ENCODE measurements at regions not wholly inside any gene's neighbourhood (a gene's known extent, or its start where the extent isn't known, plus 50 kb on each side); places are given as distances from the start of the nearest gene placed in this dataset.

DNA sequence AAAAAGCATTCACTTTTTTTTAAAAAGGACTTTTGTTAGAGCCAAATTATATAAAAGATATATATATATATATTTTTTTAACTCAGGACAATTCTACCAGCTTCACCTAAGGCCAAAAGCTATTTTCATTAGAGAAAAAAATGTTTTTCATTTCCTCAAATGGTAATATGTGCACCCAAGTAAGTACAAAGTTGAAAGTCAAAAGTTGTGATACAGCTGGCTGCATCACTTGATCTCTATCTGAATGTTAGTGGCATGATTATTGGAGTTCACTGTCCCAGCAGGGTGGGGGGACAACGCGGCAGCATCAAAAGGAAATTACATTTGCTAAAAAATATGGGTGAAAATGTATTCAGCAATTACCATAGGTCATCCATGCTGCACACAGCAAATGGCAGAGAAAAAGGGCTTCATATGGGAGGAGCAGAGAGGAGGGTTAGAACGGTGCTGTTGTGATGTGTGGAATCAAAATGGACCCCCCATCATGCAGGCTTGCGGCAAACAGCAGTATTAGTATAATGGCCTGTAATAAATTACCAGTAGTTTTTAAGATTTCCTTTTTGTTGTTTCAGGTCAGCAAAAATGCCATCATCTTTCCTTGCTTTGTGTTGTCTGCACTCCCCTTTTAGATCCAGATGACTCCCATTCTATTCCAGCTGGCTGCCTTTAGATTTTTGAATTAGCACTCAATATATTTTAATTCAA lies 253.7 kb downstream of the MAT2B start:
- H3K36me3 ChIP-seq (replicated peaks in 1 of 2; ENCODE audit: control insufficient read depth in 1 of 2, insufficient read depth in 2 of 2, low read length in 2 of 2) = no peaks in the 10 kb centered on the region
- no peak overlapping the region for H3K4me2 ChIP-seq (replicated peaks; ENCODE audit: extremely low read depth, low read length, poor library complexity, severe bottlenecking)
- Mint-ChIP-seq H3K4me1 (no peaks in the 10 kb centered on the region), H3K9me3 (peaks cover 0 to 4% (median 2%) of the 10 kb centered on the region in 7 donors), H3K4me3 (no peak overlapping the region), H3K36me3 (no peaks in the 10 kb centered on the region), H3K27ac (no peak overlapping the region), H3K27me3 (ENCODE audit: low read depth in 3 of 3) (peaks cover 0 to 3% (median 1%) of the 10 kb centered on the region in 3 donors)
- H3K4me3 ChIP-seq (replicated peaks in 1 of 3; ENCODE audit: low read depth in 2 of 3, low read length in 3 of 3) = no peak overlapping the region
- DNase-seq = no peak
- no peaks in the 10 kb centered on the region for H3K4me1 ChIP-seq (ENCODE audit: control insufficient read depth in 1 of 2, insufficient read depth in 2 of 2, low read length in 2 of 2)
- H3K79me2 ChIP-seq (ENCODE audit: insufficient read depth, low read length) = no peaks in the 10 kb centered on the region
- TF ChIP-seq, protein P1, sequence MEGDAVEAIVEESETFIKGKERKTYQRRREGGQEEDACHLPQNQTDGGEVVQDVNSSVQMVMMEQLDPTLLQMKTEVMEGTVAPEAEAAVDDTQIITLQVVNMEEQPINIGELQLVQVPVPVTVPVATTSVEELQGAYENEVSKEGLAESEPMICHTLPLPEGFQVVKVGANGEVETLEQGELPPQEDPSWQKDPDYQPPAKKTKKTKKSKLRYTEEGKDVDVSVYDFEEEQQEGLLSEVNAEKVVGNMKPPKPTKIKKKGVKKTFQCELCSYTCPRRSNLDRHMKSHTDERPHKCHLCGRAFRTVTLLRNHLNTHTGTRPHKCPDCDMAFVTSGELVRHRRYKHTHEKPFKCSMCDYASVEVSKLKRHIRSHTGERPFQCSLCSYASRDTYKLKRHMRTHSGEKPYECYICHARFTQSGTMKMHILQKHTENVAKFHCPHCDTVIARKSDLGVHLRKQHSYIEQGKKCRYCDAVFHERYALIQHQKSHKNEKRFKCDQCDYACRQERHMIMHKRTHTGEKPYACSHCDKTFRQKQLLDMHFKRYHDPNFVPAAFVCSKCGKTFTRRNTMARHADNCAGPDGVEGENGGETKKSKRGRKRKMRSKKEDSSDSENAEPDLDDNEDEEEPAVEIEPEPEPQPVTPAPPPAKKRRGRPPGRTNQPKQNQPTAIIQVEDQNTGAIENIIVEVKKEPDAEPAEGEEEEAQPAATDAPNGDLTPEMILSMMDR (IDR thresholded peaks at IDR 0.05) = no peak
- WGBS (ENCODE audit: insufficient coverage) = 20% methylated on average over 1 of the region's 4 CpGs
- peaks cover 0 to 3% of the 10 kb centered on the region in 2 donors for H3K9me3 ChIP-seq (replicated peaks in 1 of 2; ENCODE audit: control insufficient read depth in 1 of 2, insufficient read depth in 1 of 2, low read length in 2 of 2)
- intact Hi-C loops (cut with micrococcal nuclease) = no loop called here
- H3K27ac ChIP-seq (ENCODE audit: low read depth in 1 of 2, low read length in 2 of 2) = no peak overlapping the region
- H3K9ac ChIP-seq (ENCODE audit: insufficient read depth, low read length, poor library complexity, severe bottlenecking) = no peak overlapping the region
- H4K20me1 ChIP-seq (ENCODE audit: insufficient read depth, low read length) = no peaks in the 10 kb centered on the region
- no peaks in the 10 kb centered on the region for H3K27me3 ChIP-seq (ENCODE audit: control insufficient read depth in 2 of 2, insufficient read depth in 2 of 2, low read length in 2 of 2)
- H2AFZ ChIP-seq (ENCODE audit: insufficient read depth, low read depth, low read length, poor library complexity, severe bottlenecking) = no peak overlapping the region

DNA sequence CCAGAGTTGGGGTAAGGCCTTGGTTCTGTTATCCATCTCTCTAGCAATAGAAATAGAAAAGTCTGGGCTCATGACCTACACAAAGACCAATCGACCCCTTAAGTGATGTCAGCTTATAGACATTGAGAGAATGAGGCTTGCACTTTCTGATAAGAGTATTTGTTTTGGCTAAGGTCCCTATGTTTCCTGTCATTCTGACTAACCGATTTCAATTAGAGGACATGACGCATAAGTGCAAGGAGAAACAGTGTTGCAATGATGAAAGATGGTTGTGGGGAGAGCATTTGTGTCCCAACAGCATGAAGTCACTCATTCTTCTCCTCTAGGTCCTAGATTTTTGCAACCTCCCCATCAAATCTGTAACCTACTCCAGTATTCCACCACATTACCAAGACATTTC lies 255.1 kb downstream of the MAT2B start:
- Histone ChIP-seq H3K9me3 (replicated peaks in 1 of 2; ENCODE audit: control insufficient read depth in 1 of 2, insufficient read depth in 1 of 2, low read length in 2 of 2) (peaks cover 0 to 3% of the 10 kb centered on the region in 2 donors), H2AFZ (ENCODE audit: insufficient read depth, low read depth, low read length, poor library complexity, severe bottlenecking) (no peak overlapping the region), H4K20me1 (ENCODE audit: insufficient read depth, low read length) (no peaks in the 10 kb centered on the region), H3K4me1 (ENCODE audit: control insufficient read depth in 1 of 2, insufficient read depth in 2 of 2, low read length in 2 of 2) (no peaks in the 10 kb centered on the region), H3K4me2 (replicated peaks; ENCODE audit: extremely low read depth, low read length, poor library complexity, severe bottlenecking) (no peak overlapping the region), H3K36me3 (replicated peaks in 1 of 2; ENCODE audit: control insufficient read depth in 1 of 2, insufficient read depth in 2 of 2, low read length in 2 of 2) (no peaks in the 10 kb centered on the region), H3K79me2 (ENCODE audit: insufficient read depth, low read length) (no peaks in the 10 kb centered on the region), H3K4me3 (replicated peaks in 1 of 3; ENCODE audit: low read depth in 2 of 3, low read length in 3 of 3) (no peak overlapping the region), H3K9ac (ENCODE audit: insufficient read depth, low read length, poor library complexity, severe bottlenecking) (no peak overlapping the region), H3K27ac (ENCODE audit: low read depth in 1 of 2, low read length in 2 of 2) (no peak overlapping the region), H3K27me3 (ENCODE audit: control insufficient read depth in 2 of 2, insufficient read depth in 2 of 2, low read length in 2 of 2) (no peaks in the 10 kb centered on the region)
- no peak for DNase-seq
- peaks cover 0 to 3% (median 1%) of the 10 kb centered on the region in 3 donors for H3K27me3 Mint-ChIP-seq (ENCODE audit: low read depth in 3 of 3)
- no CpG with 5 or more reads among the region's 3 CpGs for WGBS (ENCODE audit: insufficient coverage)
- H3K36me3 Mint-ChIP-seq = no peaks in the 10 kb centered on the region
- no peak overlapping the region for H3K4me3 Mint-ChIP-seq
- peaks cover 0 to 2% (median 1%) of the 10 kb centered on the region in 7 donors for H3K9me3 Mint-ChIP-seq
- H3K4me1 Mint-ChIP-seq = no peaks in the 10 kb centered on the region
- no peak overlapping the region for H3K27ac Mint-ChIP-seq
- TF ChIP-seq, protein P1 (IDR thresholded peaks at IDR 0.05) = no peak
- intact Hi-C loops (cut with micrococcal nuclease) = no loop called here

Measured in CD14-positive monocyte (primary cell).